CD14-positive monocyte (primary cell): ENCODE measurements at regions not wholly inside any gene's neighbourhood (a gene's known extent, or its start where the extent isn't known, plus 50 kb on each side); places are given as distances from the start of the nearest gene placed in this dataset.

Experiments used
- DNase-seq, 3 donors: peaks; one replicate each; pipeline ENCODE4 v3.0.0-alpha.2; 2011 to 2022
- H2AFZ ChIP-seq: 2 replicates; pipeline ENCODE4 v1.6.0; 2012; ENCODE audit warnings: mild to moderate bottlenecking, low read depth, low read length, inconsistent platforms; ENCODE audit not compliant: insufficient read depth, poor library complexity, severe bottlenecking
- H3K27ac ChIP-seq, 2 donors: 1 replicate in 1 of 2; 2 replicates in 1 of 2; pipeline ENCODE4 v1.5.1; 2012 to 2013; ENCODE audit warnings: low read length in 2 of 2, control low read depth in 1 of 2, inconsistent platforms in 1 of 2, low read depth in 1 of 2, mild to moderate bottlenecking in 1 of 2
- H3K27me3 ChIP-seq, 2 donors: one replicate each; pipeline versions ENCODE4 v1.6.0 to v1.6.1; 2011 to 2013; ENCODE audit warnings: low read length in 2 of 2; ENCODE audit not compliant: control insufficient read depth in 2 of 2, insufficient read depth in 2 of 2
- H3K36me3 ChIP-seq, 2 donors: replicated peaks in 1 of 2; 1 replicate in 1 of 2; 2 replicates in 1 of 2; pipeline versions ENCODE4 v1.5.1 to v1.6.1; 2012 to 2013; ENCODE audit warnings: low read length in 2 of 2, control low read depth in 1 of 2, inconsistent platforms in 1 of 2, mild to moderate bottlenecking in 1 of 2; ENCODE audit not compliant: insufficient read depth in 2 of 2, control insufficient read depth in 1 of 2
- H3K4me1 ChIP-seq, 2 donors: 1 replicate in 1 of 2; 2 replicates in 1 of 2; pipeline versions ENCODE4 v1.5.1 to v1.6.1; 2012 to 2013; ENCODE audit warnings: low read length in 2 of 2, control low read depth in 1 of 2, inconsistent platforms in 1 of 2, mild to moderate bottlenecking in 1 of 2, moderate library complexity in 1 of 2; ENCODE audit not compliant: insufficient read depth in 2 of 2, control insufficient read depth in 1 of 2
- H3K4me2 ChIP-seq: replicated peaks from 2 replicates; pipeline ENCODE3; 2012; ENCODE audit warnings: low read length, moderate library complexity, mild to moderate bottlenecking; ENCODE audit not compliant: poor library complexity, severe bottlenecking; ENCODE audit errors: extremely low read depth
- H3K4me3 ChIP-seq, 3 experiments: fragments of 200-600 bp in 1 of 3; sonication (generic) in 1 of 3; replicated peaks in 1 of 3; 1 replicate in 2 of 3; 2 replicates in 1 of 3; pipeline ENCODE4 v1.5.1; 2011 to 2013; ENCODE audit warnings: low read length in 3 of 3, mild to moderate bottlenecking in 3 of 3, control low read depth in 2 of 3, low read depth in 2 of 3, inconsistent platforms in 1 of 3, moderate library complexity in 1 of 3
- H3K79me2 ChIP-seq: 2 replicates; pipeline ENCODE4 v1.6.0; 2012; ENCODE audit warnings: mild to moderate bottlenecking, control low read depth, inconsistent platforms, low read length, moderate library complexity; ENCODE audit not compliant: insufficient read depth
- H3K9ac ChIP-seq: 2 replicates; pipeline ENCODE4 v1.6.0; 2017; ENCODE audit warnings: low read length, mild to moderate bottlenecking; ENCODE audit not compliant: insufficient read depth, poor library complexity, severe bottlenecking
- H3K9me3 ChIP-seq, 2 donors: replicated peaks in 1 of 2; 1 replicate in 1 of 2; 2 replicates in 1 of 2; pipeline versions ENCODE4 v1.5.1 to v1.6.1; 2012 to 2013; ENCODE audit warnings: low read length in 2 of 2, control low read depth in 1 of 2; ENCODE audit not compliant: control insufficient read depth in 1 of 2, insufficient read depth in 1 of 2
- H4K20me1 ChIP-seq: 2 replicates; pipeline ENCODE4 v1.6.0; 2012; ENCODE audit warnings: mild to moderate bottlenecking, low read length, control low read depth, moderate library complexity; ENCODE audit not compliant: insufficient read depth
- H3K27ac Mint-ChIP-seq, 7 donors: one replicate each; pipeline ENCODE4 v1.8.0; 2020; ENCODE audit warnings: mild to moderate bottlenecking in 7 of 7, mixed read lengths in 7 of 7, moderate library complexity in 6 of 7, inconsistent platforms in 2 of 7
- H3K27me3 Mint-ChIP-seq, 3 donors: one replicate each; pipeline ENCODE4 v1.8.0; 2021 to 2022; ENCODE audit warnings: low read depth in 3 of 3, mild to moderate bottlenecking in 3 of 3, mixed read lengths in 3 of 3, moderate library complexity in 3 of 3, inconsistent platforms in 1 of 3
- H3K36me3 Mint-ChIP-seq, 2 donors: one replicate each; pipeline ENCODE4 v1.8.0; 2020; ENCODE audit warnings: mixed read lengths in 2 of 2, inconsistent platforms in 1 of 2, mild to moderate bottlenecking in 1 of 2
- H3K4me1 Mint-ChIP-seq: one replicate; pipeline ENCODE4 v1.8.0; 2020; ENCODE audit warnings: mild to moderate bottlenecking, mixed read lengths
- H3K4me3 Mint-ChIP-seq, 2 donors: one replicate each; pipeline ENCODE4 v1.8.0; 2020; ENCODE audit warnings: mild to moderate bottlenecking in 2 of 2, mixed read lengths in 2 of 2, moderate library complexity in 1 of 2
- H3K9me3 Mint-ChIP-seq, 7 donors: one replicate each; pipeline ENCODE4 v1.8.0; 2020 to 2022; ENCODE audit warnings: mixed read lengths in 7 of 7, mild to moderate bottlenecking in 6 of 7, moderate library complexity in 6 of 7, inconsistent platforms in 2 of 7
- whole genome bisulfite sequencing: methylation state at CpG from one replicate; pipeline ENCODE4 v1.1.5; 2013; ENCODE audit warnings: missing lambda C conversion rate; ENCODE audit not compliant: insufficient coverage; 5-methylcytosine and 5-hydroxymethylcytosine counted together
- intact Hi-C, 2 donors: fragments of 100-400 bp; cut with micrococcal nuclease; formaldehyde crosslinking; loops; one replicate each; pipeline versions ENCODE4 v1.15.0 to v1.15.1; 2023
- TF ChIP-seq, protein P1 (sequence below): fragments of 200-600 bp; IDR thresholded peaks from one replicate; pipeline ENCODE4 v1.8.0; 2022; ENCODE audit warnings: antibody characterized with exemption, mild to moderate bottlenecking

DNA sequence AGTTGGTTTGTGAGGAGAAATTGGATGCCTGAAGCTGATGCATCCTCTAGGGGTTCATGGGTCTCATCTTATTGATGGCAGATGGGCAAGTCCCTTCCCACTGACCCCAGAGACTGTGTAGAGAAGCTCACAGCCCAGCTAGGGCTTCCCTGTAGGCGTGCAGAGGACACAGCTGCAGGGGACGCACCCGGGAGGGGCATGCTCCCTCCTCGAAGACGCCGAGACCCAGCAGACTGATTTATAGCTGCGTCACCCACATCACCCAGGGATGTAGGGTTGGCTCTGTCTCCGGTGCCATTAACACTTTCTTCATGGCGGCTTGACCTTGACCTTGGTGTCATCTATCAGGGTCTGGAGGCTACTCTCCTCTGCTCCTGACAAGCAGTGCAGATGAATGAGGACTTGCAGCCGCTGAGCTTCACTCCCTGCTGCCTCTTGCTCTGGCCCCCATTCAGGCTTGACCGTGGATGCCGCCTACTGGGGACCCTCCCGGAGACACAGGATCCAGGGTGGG, 549.7 kb downstream of the TCERG1L start:
- H3K36me3 Mint-ChIP-seq = no peaks in the 10 kb centered on the region
- TF ChIP-seq, protein P1, sequence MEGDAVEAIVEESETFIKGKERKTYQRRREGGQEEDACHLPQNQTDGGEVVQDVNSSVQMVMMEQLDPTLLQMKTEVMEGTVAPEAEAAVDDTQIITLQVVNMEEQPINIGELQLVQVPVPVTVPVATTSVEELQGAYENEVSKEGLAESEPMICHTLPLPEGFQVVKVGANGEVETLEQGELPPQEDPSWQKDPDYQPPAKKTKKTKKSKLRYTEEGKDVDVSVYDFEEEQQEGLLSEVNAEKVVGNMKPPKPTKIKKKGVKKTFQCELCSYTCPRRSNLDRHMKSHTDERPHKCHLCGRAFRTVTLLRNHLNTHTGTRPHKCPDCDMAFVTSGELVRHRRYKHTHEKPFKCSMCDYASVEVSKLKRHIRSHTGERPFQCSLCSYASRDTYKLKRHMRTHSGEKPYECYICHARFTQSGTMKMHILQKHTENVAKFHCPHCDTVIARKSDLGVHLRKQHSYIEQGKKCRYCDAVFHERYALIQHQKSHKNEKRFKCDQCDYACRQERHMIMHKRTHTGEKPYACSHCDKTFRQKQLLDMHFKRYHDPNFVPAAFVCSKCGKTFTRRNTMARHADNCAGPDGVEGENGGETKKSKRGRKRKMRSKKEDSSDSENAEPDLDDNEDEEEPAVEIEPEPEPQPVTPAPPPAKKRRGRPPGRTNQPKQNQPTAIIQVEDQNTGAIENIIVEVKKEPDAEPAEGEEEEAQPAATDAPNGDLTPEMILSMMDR = no peak
- peaks cover 6 to 35% (median 15%) of the 10 kb centered on the region in 7 donors for H3K9me3 Mint-ChIP-seq
- peak overlapping the region in 1 of 7 donors; percentile 18 for H3K27ac Mint-ChIP-seq
- H3K79me2 ChIP-seq = no peaks in the 10 kb centered on the region
- no peak overlapping the region for H3K9ac ChIP-seq
- H3K9me3 ChIP-seq = peaks cover 0 to 60% of the 10 kb centered on the region in 2 donors
- no peaks in the 10 kb centered on the region for H4K20me1 ChIP-seq
- H3K4me1 Mint-ChIP-seq = no peaks in the 10 kb centered on the region
- H3K4me3 Mint-ChIP-seq = no peak overlapping the region
- H3K36me3 ChIP-seq = no peaks in the 10 kb centered on the region
- DNase-seq = no peak
- no peaks in the 10 kb centered on the region for H3K27me3 ChIP-seq
- WGBS = 88% methylated on average over 7 of the region's 13 CpGs
- intact Hi-C loops = no loop called here
- no peak overlapping the region for H2AFZ ChIP-seq
- H3K4me2 ChIP-seq = no peak overlapping the region
- H3K4me1 ChIP-seq = no peaks in the 10 kb centered on the region
- peaks cover 0 to 3% (median 0%) of the 10 kb centered on the region in 3 donors for H3K27me3 Mint-ChIP-seq
- H3K4me3 ChIP-seq = no peak overlapping the region
- H3K27ac ChIP-seq = no peak overlapping the region

DNA sequence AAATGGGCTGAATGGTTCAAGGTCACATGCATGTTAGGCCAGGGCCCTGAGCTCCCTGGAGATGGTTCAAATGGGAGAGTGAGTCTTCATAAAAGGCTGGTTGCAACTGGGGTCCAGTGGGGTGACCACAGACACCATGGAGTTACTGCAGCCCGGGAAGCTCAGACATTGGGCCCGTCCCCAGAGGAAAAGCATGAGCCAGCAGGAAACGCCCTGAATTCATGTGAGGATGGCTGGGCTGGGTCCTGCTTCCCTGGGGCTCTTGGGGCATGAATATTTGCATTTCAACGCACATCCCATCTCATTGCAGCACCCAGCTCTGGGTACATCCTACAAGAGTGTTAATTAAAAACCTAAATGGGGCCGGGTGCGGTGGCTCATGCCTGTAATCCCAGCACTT, 549.0 kb downstream of the TCERG1L start:
- no peak overlapping the region for H3K27ac Mint-ChIP-seq
- H3K9me3 Mint-ChIP-seq = peaks cover 11 to 39% (median 20%) of the 10 kb centered on the region in 7 donors
- Histone ChIP-seq H3K4me1 (no peaks in the 10 kb centered on the region), H3K4me3 (no peak overlapping the region), H3K36me3 (no peaks in the 10 kb centered on the region), H3K27me3 (no peaks in the 10 kb centered on the region), H2AFZ (no peak overlapping the region), H3K27ac (no peak overlapping the region), H4K20me1 (no peaks in the 10 kb centered on the region), H3K79me2 (no peaks in the 10 kb centered on the region), H3K4me2 (no peak overlapping the region), H3K9me3 (peaks cover 6 to 64% of the 10 kb centered on the region in 2 donors), H3K9ac (no peak overlapping the region)
- H3K4me3 Mint-ChIP-seq = no peak overlapping the region
- H3K27me3 Mint-ChIP-seq = peaks cover 0 to 5% (median 0%) of the 10 kb centered on the region in 3 donors
- no peaks in the 10 kb centered on the region for H3K36me3 Mint-ChIP-seq
- H3K4me1 Mint-ChIP-seq = no peaks in the 10 kb centered on the region
- DNase-seq = no peak
- TF ChIP-seq, protein P1 = no peak
- intact Hi-C loops = no loop called here
- 60% methylated on average over 1 of the region's 6 CpGs for WGBS
